H1 (cell line): ENCODE measurements at regions not wholly inside any gene's neighbourhood (a gene's known extent, or its start where the extent isn't known, plus 50 kb on each side); places are given as distances from the start of the nearest gene placed in this dataset.

Experiments
- CTCF ChIA-PET: fragments of 300-600 bp; sonication (Branson Sonifier 250); formaldehyde crosslinking; loops from one replicate; lab custom pipeline; 2021; ENCODE audit not compliant: partially characterized antibody; lab: Charles Lee
- POLR2A ChIA-PET: fragments of 300-600 bp; sonication (Branson Sonifier 250); formaldehyde crosslinking; loops from one replicate; lab custom pipeline; 2021; ENCODE audit warnings: inconsistent platforms; ENCODE audit not compliant: partially characterized antibody; lab: Charles Lee
- DNase-seq, 2 experiments: peaks; one replicate each; pipeline versions ENCODE4 v3.0.0 to v3.0.0-alpha.2; 2010 to 2022; ENCODE audit warnings: low spot score in 2 of 2, low read depth in 1 of 2, mixed read lengths in 1 of 2
- FAIRE-seq: peaks from 2 replicates; lab custom pipeline; 2011; peaks lifted over from hg19 to GRCh38; lab: Jason Lieb, UNC
- H2AFZ ChIP-seq: 2 replicates; pipeline ENCODE4 v1.8.1; 2012; ENCODE audit warnings: low read length, inconsistent platforms
- H2AK5ac ChIP-seq: 2 replicates; pipeline ENCODE4 v1.6.1; 2013; ENCODE audit warnings: low read depth, low read length
- H2BK120ac ChIP-seq: replicated peaks from 2 replicates; pipeline ENCODE3; 2013; ENCODE audit warnings: low read depth, low read length, inconsistent platforms
- H2BK12ac ChIP-seq: 2 replicates; pipeline ENCODE4 v1.6.1; 2013; ENCODE audit warnings: low read depth, low read length
- H2BK15ac ChIP-seq: 2 replicates; pipeline ENCODE4 v1.6.1; 2013; ENCODE audit warnings: low read length
- H2BK20ac ChIP-seq: 2 replicates; pipeline ENCODE4 v1.6.1; 2013; ENCODE audit warnings: low read length
- H2BK5ac ChIP-seq: 2 replicates; pipeline ENCODE4 v1.6.1; 2013; ENCODE audit warnings: low read depth, low read length
- H3K14ac ChIP-seq: 2 replicates; pipeline ENCODE4 v1.6.1; 2013; ENCODE audit warnings: inconsistent platforms; ENCODE audit not compliant: insufficient read length
- H3K18ac ChIP-seq: 2 replicates; pipeline ENCODE4 v1.6.1; 2013; ENCODE audit warnings: low read length; ENCODE audit errors: extremely low read depth
- H3K23ac ChIP-seq: 2 replicates; pipeline ENCODE4 v1.6.1; 2013; ENCODE audit warnings: inconsistent platforms; ENCODE audit not compliant: insufficient read length
- H3K23me2 ChIP-seq: 2 replicates; pipeline ENCODE4 v1.6.1; 2013; ENCODE audit warnings: low read depth, low read length
- H3K27ac ChIP-seq: 2 replicates; pipeline ENCODE4 v1.6.1; 2011; ENCODE audit warnings: low read depth, low read length, inconsistent platforms
- H3K27me3 ChIP-seq, 4 experiments: replicated peaks in 1 of 4; 1 replicate in 1 of 4; 2 replicates in 3 of 4; pipeline versions ENCODE4 v1.6.1 to v1.8.1; 2011 to 2013; ENCODE audit warnings: low read length in 3 of 4, mild to moderate bottlenecking in 3 of 4, inconsistent platforms in 2 of 4, mixed read lengths in 2 of 4, moderate library complexity in 1 of 4; ENCODE audit not compliant: control insufficient read depth in 3 of 4, insufficient read depth in 3 of 4; ENCODE audit errors: extremely low read depth in 1 of 4
- H3K36me3 ChIP-seq, 4 experiments: 2 replicates each; pipeline versions ENCODE4 v1.6.1 to v1.8.1; 2011 to 2013; ENCODE audit warnings: mild to moderate bottlenecking in 4 of 4, low read length in 3 of 4, moderate library complexity in 2 of 4, control low read depth in 1 of 4, inconsistent platforms in 1 of 4; ENCODE audit not compliant: insufficient read depth in 4 of 4, control insufficient read depth in 2 of 4
- H3K4ac ChIP-seq: replicated peaks from 2 replicates; pipeline ENCODE3; 2013; ENCODE audit warnings: low read length, low read depth, mixed read lengths, inconsistent platforms; ENCODE audit not compliant: insufficient read length
- H3K4me1 ChIP-seq, 4 experiments: replicated peaks in 1 of 4; 1 replicate in 1 of 4; 2 replicates in 3 of 4; pipeline versions ENCODE4 v1.6.1 to v1.8.1; 2011 to 2013; ENCODE audit warnings: low read length in 3 of 4, inconsistent platforms in 2 of 4, mixed read lengths in 1 of 4; ENCODE audit not compliant: insufficient read depth in 4 of 4, control insufficient read depth in 3 of 4
- H3K4me2 ChIP-seq, 2 experiments: 2 replicates each; pipeline versions ENCODE4 v1.6.1 to v1.8.1; 2011 to 2013; ENCODE audit warnings: low read depth in 2 of 2, low read length in 2 of 2, control low read depth in 1 of 2, inconsistent platforms in 1 of 2, mild to moderate bottlenecking in 1 of 2; ENCODE audit not compliant: insufficient read depth in 1 of 2
- H3K4me3 ChIP-seq, 4 experiments: fragments of 200-600, 300-600 bp in 1 of 4; sonication (generic), shearing (Covaris generic), sonication (Bioruptor Twin) in 1 of 4; 2 replicates each; pipeline versions ENCODE4 v1.5.1 to v1.8.1; 2011 to 2016; ENCODE audit warnings: low read length in 4 of 4, low read depth in 3 of 4, control low read depth in 2 of 4, inconsistent platforms in 2 of 4, mild to moderate bottlenecking in 2 of 4, mixed read lengths in 1 of 4, moderate library complexity in 1 of 4; ENCODE audit not compliant: insufficient read depth in 2 of 4; ENCODE audit errors: extremely low read depth in 1 of 4
- H3K56ac ChIP-seq: replicated peaks from 2 replicates; pipeline ENCODE3; 2013; ENCODE audit warnings: low read depth, mild to moderate bottlenecking, mixed read lengths, low read length, inconsistent platforms; ENCODE audit not compliant: insufficient read length
- H3K79me1 ChIP-seq: 2 replicates; pipeline ENCODE4 v1.6.1; 2013; ENCODE audit warnings: low read depth, low read length, control low read depth
- H3K79me2 ChIP-seq, 2 experiments: 2 replicates each; pipeline versions ENCODE4 v1.6.1 to v1.8.1; 2012 to 2013; ENCODE audit warnings: low read length in 2 of 2, mild to moderate bottlenecking in 2 of 2, inconsistent platforms in 1 of 2; ENCODE audit not compliant: insufficient read depth in 2 of 2, control insufficient read depth in 1 of 2
- H3K9ac ChIP-seq, 4 experiments: replicated peaks in 1 of 4; 1 replicate in 1 of 4; 2 replicates in 3 of 4; pipeline versions ENCODE4 v1.6.1 to v1.8.1; 2011 to 2013; ENCODE audit warnings: low read depth in 3 of 4, low read length in 3 of 4, control low read depth in 2 of 4, mild to moderate bottlenecking in 2 of 4, moderate library complexity in 2 of 4, inconsistent platforms in 1 of 4; ENCODE audit errors: extremely low read depth in 1 of 4
- H3K9me3 ChIP-seq, 2 experiments: 2 replicates each; pipeline versions ENCODE4 v1.6.1 to v1.8.1; 2012 to 2013; ENCODE audit warnings: mild to moderate bottlenecking in 2 of 2, moderate library complexity in 2 of 2, control low read depth in 1 of 2, inconsistent platforms in 1 of 2, low read depth in 1 of 2, low read length in 1 of 2, mixed read lengths in 1 of 2; ENCODE audit not compliant: insufficient read depth in 2 of 2
- H4K20me1 ChIP-seq, 2 experiments: replicated peaks in 1 of 2; 2 replicates each; pipeline versions ENCODE3 to v1.8.1; 2011 to 2013; ENCODE audit warnings: inconsistent platforms in 2 of 2, low read length in 2 of 2, mild to moderate bottlenecking in 1 of 2; ENCODE audit not compliant: insufficient read depth in 2 of 2, control insufficient read depth in 1 of 2
- H4K5ac ChIP-seq: 2 replicates; pipeline ENCODE4 v1.6.1; 2013; ENCODE audit warnings: low read length, low read depth, mixed read lengths, inconsistent platforms; ENCODE audit not compliant: insufficient read length
- H4K8ac ChIP-seq: 2 replicates; pipeline ENCODE4 v1.8.0; 2013; ENCODE audit warnings: mild to moderate bottlenecking, moderate library complexity, low read length, inconsistent platforms; ENCODE audit not compliant: insufficient read depth; ENCODE audit errors: extremely low read depth
- H4K91ac ChIP-seq: replicated peaks from 2 replicates; pipeline ENCODE3; 2013; ENCODE audit warnings: low read length, mixed read lengths, inconsistent platforms; ENCODE audit not compliant: insufficient read length
- CEBPB ChIP-seq: IDR thresholded peaks from 2 replicates; pipeline ENCODE4 v1.6.1; 2012; ENCODE audit warnings: low read depth, low read length
- POLR2AphosphoS5 ChIP-seq: IDR thresholded peaks from 2 replicates; pipeline ENCODE4 v1.6.1; 2011; ENCODE audit warnings: low read depth, low read length
- SRF ChIP-seq: IDR thresholded peaks from 2 replicates; pipeline ENCODE4 v1.6.1; 2011; ENCODE audit warnings: mild to moderate bottlenecking, low read depth, low read length, moderate library complexity
- TCF12 ChIP-seq: IDR thresholded peaks from 2 replicates; pipeline ENCODE4 v1.6.1; 2011; ENCODE audit warnings: low read depth, mild to moderate bottlenecking, low read length
- WGBS, 2 experiments: shearing (Covaris generic) in 1 of 2; methylation state at CpG; one replicate each; pipeline versions ENCODE4 v1.1.6 to v1.1.7; 2013 to 2015; ENCODE audit warnings: low lambda C conversion rate in 2 of 2, mixed read lengths in 2 of 2, inconsistent platforms in 1 of 2, low coverage in 1 of 2, missing lambda C conversion rate in 1 of 2; ENCODE audit not compliant: insufficient replicate concordance in 2 of 2, insufficient coverage in 1 of 2, insufficient read length in 1 of 2; ENCODE audit errors: extremely low coverage in 1 of 2, missing lambda C conversion rate in 1 of 2; 5-methylcytosine and 5-hydroxymethylcytosine counted together

DNA sequence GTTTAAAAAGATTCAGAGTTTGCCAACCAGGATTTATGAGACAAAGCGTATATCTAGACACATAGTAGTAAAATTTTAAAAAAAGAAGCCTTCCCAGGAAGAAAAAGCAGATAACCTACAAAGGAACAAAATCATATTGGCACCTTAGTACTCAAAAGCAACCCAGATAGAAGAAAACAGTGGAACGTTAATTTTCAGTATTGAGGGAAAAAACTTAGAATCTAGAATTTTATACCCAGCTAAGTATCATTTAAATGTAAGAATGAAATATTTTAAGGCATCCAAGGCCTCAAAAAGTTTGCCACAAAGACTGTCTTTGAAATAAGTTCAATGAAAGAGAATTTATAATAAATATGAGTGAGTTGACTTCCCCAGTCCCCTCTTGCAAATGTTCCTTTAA, 96.5 kb upstream of the EOLA2 start:
- Histone ChIP-seq H3K18ac (no peak overlapping the region), H3K23ac (no peak overlapping the region), H4K5ac (no peak overlapping the region), H4K8ac (no peak overlapping the region), H3K4me1 (no peaks in the 10 kb centered on the region), H3K4me2 (no peak overlapping the region), H3K79me2 (no peaks in the 10 kb centered on the region), H3K56ac (no peak overlapping the region), H4K91ac (no peak overlapping the region), H3K9ac (no peak overlapping the region), H2BK12ac (no peak overlapping the region), H3K4me3 (no peak overlapping the region), H3K9me3 (no peaks in the 10 kb centered on the region), H2AK5ac (no peak overlapping the region), H3K23me2 (no peaks in the 10 kb centered on the region), H3K79me1 (no peaks in the 10 kb centered on the region), H2BK20ac (no peak overlapping the region), H2BK15ac (no peak overlapping the region), H3K36me3 (no peaks in the 10 kb centered on the region), H3K14ac (no peak overlapping the region), H2BK5ac (no peak overlapping the region), H2BK120ac (no peak overlapping the region), H4K20me1 (no peaks in the 10 kb centered on the region), H2AFZ (no peak overlapping the region), H3K27ac (no peak overlapping the region), H3K27me3 (no peaks in the 10 kb centered on the region), H3K4ac (no peak overlapping the region)
- 96% methylated on average over 2 of the region's 2 CpGs; no CpG with 5 or more reads in 1 of the 2 experiments for WGBS, 2 experiments
- TF ChIP-seq CEBPB (no peak), TCF12 (no peak), SRF (no peak), POLR2AphosphoS5 (no peak)
- FAIRE-seq (no peak), DNase-seq (no peak)
- CTCF ChIA-PET = interaction anchor here (1.6 kb wide), 1 partner anchor 15 kb away, joined by 5 read pairs; no protein-coding TSS in a partner anchor
- POLR2A ChIA-PET = no interaction called here
